ENCODE measurements at regions not wholly inside any gene's neighbourhood (a gene's known extent, or its start where the extent isn't known, plus 50 kb on each side); places are given as distances from the start of the nearest gene placed in this dataset.

DNA sequence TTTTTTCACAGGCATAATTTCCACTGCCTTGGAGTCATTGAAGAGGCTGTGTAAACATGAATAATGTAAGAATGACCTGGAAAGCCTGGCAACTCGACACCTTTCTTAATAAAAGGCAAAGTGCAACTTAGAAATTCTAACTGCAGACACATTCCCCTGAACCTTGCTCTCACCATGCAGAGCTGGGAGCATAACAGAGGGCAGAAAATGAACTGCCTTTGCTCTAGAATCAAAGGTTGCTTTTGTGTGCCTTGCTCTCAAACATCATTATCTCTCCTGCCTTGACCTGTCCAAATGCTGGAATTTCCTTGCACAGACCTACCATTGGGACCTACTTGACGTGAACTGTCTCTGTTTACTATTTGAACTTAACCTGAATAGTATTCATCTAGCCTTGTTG, 462.0 kb upstream of the ZNF462 start:
- TF ChIP-seq, protein P1, sequence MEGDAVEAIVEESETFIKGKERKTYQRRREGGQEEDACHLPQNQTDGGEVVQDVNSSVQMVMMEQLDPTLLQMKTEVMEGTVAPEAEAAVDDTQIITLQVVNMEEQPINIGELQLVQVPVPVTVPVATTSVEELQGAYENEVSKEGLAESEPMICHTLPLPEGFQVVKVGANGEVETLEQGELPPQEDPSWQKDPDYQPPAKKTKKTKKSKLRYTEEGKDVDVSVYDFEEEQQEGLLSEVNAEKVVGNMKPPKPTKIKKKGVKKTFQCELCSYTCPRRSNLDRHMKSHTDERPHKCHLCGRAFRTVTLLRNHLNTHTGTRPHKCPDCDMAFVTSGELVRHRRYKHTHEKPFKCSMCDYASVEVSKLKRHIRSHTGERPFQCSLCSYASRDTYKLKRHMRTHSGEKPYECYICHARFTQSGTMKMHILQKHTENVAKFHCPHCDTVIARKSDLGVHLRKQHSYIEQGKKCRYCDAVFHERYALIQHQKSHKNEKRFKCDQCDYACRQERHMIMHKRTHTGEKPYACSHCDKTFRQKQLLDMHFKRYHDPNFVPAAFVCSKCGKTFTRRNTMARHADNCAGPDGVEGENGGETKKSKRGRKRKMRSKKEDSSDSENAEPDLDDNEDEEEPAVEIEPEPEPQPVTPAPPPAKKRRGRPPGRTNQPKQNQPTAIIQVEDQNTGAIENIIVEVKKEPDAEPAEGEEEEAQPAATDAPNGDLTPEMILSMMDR (IDR thresholded peaks at IDR 0.05) = no peak
- no peak for TF ChIP-seq POLR2A (IDR thresholded peaks at IDR 0.05)

Measured in uterus (tissue), 2 donors.